AG09309 (cell line): ENCODE measurements at regions not wholly inside any gene's neighbourhood (a gene's known extent, or its start where the extent isn't known, plus 50 kb on each side); places are given as distances from the start of the nearest gene placed in this dataset.

Experiments used
- DNase-seq: peaks from one replicate; pipeline ENCODE4 v3.0.0-alpha.2; 2010; ENCODE audit warnings: low read depth
- H3K4me3 ChIP-seq: 2 replicates; pipeline ENCODE4 v1.5.1; 2011; ENCODE audit warnings: mild to moderate bottlenecking, low read depth, low read length, moderate library complexity; ENCODE audit not compliant: control insufficient read depth
- TF ChIP-seq, protein P1 (sequence below): IDR thresholded peaks from 2 replicates; pipeline ENCODE4 v1.5.1; 2011; ENCODE audit warnings: mild to moderate bottlenecking, low read depth, low read length, inconsistent platforms; ENCODE audit not compliant: insufficient read depth, control insufficient read depth; ENCODE audit errors: missing control alignments

DNA sequence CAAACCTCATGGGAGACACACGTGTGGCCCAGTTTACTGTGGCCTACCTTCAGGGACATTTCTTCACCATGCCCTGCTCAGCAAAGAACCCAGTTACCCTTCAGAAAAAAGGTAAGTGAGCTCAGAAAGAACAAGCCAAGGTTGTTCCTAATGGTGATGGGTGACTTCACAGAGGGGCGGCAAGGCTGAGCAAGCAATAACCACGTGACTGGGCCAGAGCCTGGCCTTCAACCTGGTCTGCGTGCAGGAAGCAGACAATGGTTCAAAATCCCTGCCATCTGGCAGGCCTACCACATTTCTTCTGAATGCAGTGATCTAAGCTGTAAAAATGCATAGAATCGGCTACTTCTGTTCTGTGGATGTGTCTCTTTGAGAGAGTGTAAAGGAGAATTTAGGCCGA lies 115.5 kb upstream of the CST7 start:
- H3K4me3 ChIP-seq, result no peak overlapping the region
- TF ChIP-seq, protein P1, sequence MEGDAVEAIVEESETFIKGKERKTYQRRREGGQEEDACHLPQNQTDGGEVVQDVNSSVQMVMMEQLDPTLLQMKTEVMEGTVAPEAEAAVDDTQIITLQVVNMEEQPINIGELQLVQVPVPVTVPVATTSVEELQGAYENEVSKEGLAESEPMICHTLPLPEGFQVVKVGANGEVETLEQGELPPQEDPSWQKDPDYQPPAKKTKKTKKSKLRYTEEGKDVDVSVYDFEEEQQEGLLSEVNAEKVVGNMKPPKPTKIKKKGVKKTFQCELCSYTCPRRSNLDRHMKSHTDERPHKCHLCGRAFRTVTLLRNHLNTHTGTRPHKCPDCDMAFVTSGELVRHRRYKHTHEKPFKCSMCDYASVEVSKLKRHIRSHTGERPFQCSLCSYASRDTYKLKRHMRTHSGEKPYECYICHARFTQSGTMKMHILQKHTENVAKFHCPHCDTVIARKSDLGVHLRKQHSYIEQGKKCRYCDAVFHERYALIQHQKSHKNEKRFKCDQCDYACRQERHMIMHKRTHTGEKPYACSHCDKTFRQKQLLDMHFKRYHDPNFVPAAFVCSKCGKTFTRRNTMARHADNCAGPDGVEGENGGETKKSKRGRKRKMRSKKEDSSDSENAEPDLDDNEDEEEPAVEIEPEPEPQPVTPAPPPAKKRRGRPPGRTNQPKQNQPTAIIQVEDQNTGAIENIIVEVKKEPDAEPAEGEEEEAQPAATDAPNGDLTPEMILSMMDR, result no peak
- DNase-seq, result no peak

DNA sequence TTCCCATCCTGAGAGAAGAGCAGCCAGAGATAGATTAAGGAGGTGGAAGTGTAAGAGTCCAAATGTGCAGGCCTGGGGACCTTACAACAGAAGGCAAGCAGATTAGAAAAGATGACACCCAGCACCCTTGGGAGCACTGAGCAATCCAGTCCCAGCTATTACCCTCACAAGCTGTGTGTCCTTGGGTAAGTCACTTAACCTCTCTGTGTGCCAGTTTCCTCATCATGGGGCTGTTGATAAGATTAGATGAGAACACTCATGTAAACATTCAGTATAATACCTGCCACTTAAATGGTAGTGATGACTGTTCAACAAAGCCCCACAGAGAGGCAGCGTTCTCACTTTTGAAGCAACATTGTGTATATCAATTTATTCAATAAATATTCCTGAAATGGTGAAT lies 114.8 kb upstream of the CST7 start:
- TF ChIP-seq, protein P1, result no peak
- DNase-seq, result no peak
- H3K4me3 ChIP-seq, result no peak overlapping the region

DNA sequence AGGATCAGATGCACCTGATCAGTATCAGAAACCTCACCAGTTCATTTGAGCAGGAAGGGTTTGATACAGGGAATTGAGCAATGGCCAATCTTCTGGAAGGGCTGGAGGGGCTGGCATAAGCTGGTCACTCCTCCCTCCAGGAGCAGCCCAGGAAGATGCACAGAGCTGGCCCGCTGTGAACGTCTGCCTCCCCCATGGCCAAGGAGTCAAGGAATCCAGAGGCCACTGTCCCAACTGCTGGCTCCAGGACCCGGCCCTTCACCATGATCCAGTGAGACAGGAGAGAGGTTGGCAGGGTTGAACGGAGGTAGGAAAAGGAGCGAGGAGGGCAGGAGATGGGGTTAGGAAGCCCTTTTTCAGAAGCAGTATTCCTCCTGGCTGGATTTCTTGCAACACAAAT lies 113.9 kb upstream of the CST7 start:
- TF ChIP-seq, protein P1, result no peak
- DNase-seq, result no peak
- no peak overlapping the region for H3K4me3 ChIP-seq

DNA sequence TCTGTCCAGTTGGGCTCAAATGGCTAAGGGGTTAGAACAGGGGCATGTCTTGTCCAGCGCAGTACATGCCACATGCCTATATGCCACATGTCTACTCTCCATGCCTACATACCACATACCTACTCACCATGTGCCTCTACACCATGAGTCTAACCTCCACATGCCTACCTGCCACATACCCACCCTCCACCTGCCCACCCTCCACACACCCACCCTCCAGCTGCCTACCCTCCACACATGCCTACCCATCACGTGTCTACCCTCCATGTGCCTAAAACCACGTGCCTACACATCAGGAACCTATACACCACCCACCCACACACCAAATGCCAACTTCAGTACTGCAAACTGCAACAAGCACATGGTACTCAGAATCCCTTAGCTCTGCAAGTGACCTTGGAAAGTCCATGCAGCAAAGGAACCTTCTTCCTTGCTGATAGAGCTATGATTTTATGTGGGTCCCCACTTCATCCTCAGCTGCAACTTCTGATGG lies 113.0 kb upstream of the CST7 start:
- TF ChIP-seq, protein P1, result no peak
- DNase-seq, result no peak
- H3K4me3 ChIP-seq, result no peak overlapping the region

DNA sequence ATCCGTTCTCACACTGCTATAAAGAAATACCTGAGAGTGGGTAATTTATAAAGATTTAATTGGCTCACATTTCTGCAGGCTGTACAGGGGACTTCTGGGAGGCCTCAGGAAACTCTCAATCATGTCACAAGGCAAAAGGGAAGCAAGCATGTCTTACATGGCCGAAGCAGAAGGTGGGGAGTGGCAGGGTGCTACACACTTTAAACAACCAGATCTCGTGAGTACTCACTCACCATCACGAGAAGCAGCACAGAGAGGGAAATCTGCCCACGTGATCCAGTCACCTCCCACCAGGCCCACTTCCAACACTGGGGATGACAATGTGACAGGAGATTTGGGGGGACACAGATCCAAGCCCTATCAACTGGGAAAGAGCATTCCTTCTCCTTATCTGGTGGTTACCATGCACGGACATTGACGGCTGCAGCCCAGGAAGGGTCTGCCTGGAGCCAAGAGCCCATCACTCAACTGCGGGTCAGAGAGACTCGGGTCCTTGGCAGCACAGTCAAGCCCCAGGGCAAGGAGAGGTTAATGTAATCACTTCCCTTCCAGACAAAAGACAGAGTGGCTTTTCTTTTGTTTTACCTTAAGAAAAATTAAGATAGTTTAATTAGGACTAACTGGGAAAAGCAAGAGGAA lies 112.3 kb upstream of the CST7 start:
- no peak overlapping the region for H3K4me3 ChIP-seq

DNA sequence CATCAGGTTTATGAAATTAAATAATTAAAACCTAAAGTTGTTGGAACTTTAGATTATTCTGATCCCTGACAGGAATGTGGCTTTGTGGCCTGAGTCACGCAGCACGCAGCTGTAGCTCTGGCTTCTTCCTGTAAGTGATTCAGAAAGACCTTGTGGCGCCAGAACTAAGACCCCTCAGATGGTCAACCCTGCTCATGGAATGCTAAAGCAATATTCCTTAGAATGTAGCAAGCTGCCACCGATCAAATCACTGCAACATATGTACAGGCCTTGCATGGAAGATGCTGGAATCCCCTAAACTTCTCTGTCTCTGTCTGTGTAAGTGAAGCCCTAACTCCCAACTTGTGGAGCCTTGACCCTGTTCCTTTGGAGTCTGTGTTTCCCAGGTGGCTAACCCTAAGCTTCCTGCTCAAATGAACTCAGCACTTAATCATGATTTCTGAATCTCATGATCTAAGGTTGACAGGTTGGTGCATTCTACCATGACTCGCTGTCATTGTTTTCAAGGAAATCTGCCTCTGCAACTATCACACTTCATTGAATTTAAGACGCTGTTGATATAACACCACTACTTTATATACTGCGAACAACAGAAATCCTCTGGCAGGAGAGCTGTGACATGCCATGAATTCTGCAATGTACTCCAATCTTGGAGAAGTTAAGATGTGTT lies 111.2 kb upstream of the CST7 start:
- no peak overlapping the region for H3K4me3 ChIP-seq
- TF ChIP-seq, protein P1, result no peak
- DNase-seq, result no peak

More for the DNA sequence above, 112.3 kb upstream of the CST7 start:
- DNase-seq, result no peak
- TF ChIP-seq, protein P1, result no peak
